Lower lobe of right lung (tissue), 2 donors: ENCODE measurements at regions not wholly inside any gene's neighbourhood (a gene's known extent, or its start where the extent isn't known, plus 50 kb on each side); places are given as distances from the start of the nearest gene placed in this dataset.

Experiments
- ATAC-seq, 2 donors: fragments of 200-7000 bp; cut with Tn5 transposase; one replicate each; pipeline ENCODE4 v1.9.1; 2020 to 2022; ENCODE audit warnings: mild to moderate bottlenecking in 2 of 2, moderate library complexity in 2 of 2
- DNase-seq: peaks from one replicate; pipeline ENCODE4 v3.0.0-alpha.2; 2020
- H3K27ac ChIP-seq: fragments of 200-600 bp; one replicate; pipeline ENCODE4 v1.8.0; 2022
- H3K27me3 ChIP-seq: fragments of 200-600 bp; one replicate; pipeline ENCODE4 v1.8.0; 2022; ENCODE audit warnings: low read depth
- H3K36me3 ChIP-seq: fragments of 200-600 bp; one replicate; pipeline ENCODE4 v1.8.0; 2022; ENCODE audit warnings: mild to moderate bottlenecking
- H3K4me1 ChIP-seq: fragments of 200-600 bp; one replicate; pipeline ENCODE4 v1.8.0; 2022
- H3K4me3 ChIP-seq: fragments of 200-600 bp; one replicate; pipeline ENCODE4 v1.8.0; 2022; ENCODE audit warnings: mild to moderate bottlenecking
- H3K9me3 ChIP-seq: fragments of 200-600 bp; one replicate; pipeline ENCODE4 v1.8.0; 2022
- intact Hi-C: fragments of 100-400 bp; cut with DNase I; formaldehyde crosslinking; loops from one replicate; pipeline ENCODE4 v1.11.0; 2022
- TF ChIP-seq, protein P1 (sequence below): fragments of 200-600 bp; IDR thresholded peaks from one replicate; pipeline ENCODE4 v1.8.0; 2022; ENCODE audit warnings: antibody characterized with exemption, mild to moderate bottlenecking
- donor health status: DM: no; HTN: yes; CAD: no; lungs with severe emphysema.

DNA sequence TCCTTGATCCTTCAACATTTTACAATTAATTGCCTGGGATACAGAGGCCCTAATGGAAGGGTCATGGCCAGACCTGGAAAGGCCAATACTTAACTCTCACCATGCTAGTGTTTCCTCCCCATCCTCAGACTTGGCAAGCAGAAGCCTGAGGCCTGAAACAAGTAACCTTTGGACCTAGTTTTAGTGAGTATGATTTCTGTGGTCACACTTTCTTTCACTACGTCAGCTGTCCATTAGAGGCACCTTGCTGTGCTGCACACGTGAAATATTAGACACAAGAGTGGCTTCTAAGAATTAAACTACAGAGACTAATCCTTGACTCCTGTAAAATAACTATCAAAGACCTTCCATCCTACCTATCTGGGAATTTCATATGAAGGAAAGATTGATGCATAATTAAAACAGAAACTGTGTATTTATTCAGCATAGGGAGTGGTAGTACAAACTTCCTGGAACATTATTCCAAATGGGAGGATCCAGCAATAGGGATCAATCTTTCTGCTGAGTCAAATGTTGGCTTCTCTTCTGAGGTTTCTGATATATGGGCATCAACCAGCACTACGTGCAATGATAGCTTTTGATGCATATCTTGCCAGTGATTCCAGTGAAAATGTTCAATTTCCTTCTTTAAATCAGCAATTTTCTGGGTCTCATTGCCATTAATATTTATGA, 249.7 kb downstream of the IKZF2 start:
- DNase-seq: no peak
- TF ChIP-seq, protein P1, sequence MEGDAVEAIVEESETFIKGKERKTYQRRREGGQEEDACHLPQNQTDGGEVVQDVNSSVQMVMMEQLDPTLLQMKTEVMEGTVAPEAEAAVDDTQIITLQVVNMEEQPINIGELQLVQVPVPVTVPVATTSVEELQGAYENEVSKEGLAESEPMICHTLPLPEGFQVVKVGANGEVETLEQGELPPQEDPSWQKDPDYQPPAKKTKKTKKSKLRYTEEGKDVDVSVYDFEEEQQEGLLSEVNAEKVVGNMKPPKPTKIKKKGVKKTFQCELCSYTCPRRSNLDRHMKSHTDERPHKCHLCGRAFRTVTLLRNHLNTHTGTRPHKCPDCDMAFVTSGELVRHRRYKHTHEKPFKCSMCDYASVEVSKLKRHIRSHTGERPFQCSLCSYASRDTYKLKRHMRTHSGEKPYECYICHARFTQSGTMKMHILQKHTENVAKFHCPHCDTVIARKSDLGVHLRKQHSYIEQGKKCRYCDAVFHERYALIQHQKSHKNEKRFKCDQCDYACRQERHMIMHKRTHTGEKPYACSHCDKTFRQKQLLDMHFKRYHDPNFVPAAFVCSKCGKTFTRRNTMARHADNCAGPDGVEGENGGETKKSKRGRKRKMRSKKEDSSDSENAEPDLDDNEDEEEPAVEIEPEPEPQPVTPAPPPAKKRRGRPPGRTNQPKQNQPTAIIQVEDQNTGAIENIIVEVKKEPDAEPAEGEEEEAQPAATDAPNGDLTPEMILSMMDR: no peak

DNA sequence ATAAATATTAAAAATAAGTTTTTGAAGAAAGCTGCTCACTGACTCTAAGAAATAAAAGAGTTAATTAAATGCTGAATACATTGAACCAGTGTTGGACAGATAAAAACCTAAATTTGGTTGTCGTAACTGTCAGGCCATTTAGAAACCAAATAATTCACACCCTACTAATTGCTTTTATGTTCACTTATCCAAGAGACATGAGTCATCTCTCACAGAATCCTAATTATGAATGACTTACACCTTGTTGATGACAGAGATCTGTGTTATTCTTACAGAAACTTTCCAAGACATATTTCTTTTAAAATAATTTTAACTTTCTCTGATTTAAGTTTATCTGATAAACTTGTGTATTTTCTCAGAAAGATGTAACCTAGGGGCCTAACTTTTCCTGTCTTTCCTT, 250.7 kb downstream of the IKZF2 start:
- intact Hi-C loops: no loop called here
- Histone ChIP-seq H3K36me3 (no peaks in the 10 kb centered on the region), H3K27ac (no peak overlapping the region), H3K27me3 (no peaks in the 10 kb centered on the region), H3K9me3 (no peaks in the 10 kb centered on the region), H3K4me3 (no peak overlapping the region), H3K4me1 (no peaks in the 10 kb centered on the region)
- TF ChIP-seq, protein P1: no peak
- no peak for ATAC-seq
- DNase-seq: no peak

More for the DNA sequence above, 249.7 kb downstream of the IKZF2 start:
- no peaks in the 10 kb centered on the region for H3K4me1 ChIP-seq
- H3K27ac ChIP-seq: no peak overlapping the region
- no peak for ATAC-seq
- no peaks in the 10 kb centered on the region for H3K27me3 ChIP-seq
- H3K9me3 ChIP-seq: no peaks in the 10 kb centered on the region
- H3K4me3 ChIP-seq: no peak overlapping the region
- H3K36me3 ChIP-seq: no peaks in the 10 kb centered on the region
- intact Hi-C loops: no loop called here

DNA sequence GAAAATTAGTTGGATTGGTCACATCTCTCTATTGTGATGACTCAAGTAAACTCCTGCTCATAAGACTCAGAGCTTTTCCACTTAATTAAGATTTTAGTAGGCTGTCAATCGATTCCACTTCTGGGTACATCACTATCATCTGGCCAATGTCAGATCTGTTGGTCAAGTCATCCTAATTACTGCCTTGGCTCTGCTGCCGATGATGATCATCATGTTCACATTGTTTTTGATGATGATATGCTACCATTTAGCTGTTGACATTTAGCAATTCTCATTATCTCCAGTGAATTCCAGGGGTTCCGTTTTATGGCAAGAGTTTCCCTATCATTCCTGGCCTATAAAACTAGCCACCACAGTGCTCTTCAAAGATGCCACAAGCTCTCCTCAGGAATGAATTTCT, 253.4 kb downstream of the IKZF2 start:
- Histone ChIP-seq H3K4me1 (no peaks in the 10 kb centered on the region), H3K27me3 (no peaks in the 10 kb centered on the region), H3K4me3 (no peak overlapping the region), H3K36me3 (no peaks in the 10 kb centered on the region), H3K27ac (no peak overlapping the region), H3K9me3 (no peaks in the 10 kb centered on the region)
- TF ChIP-seq, protein P1: no peak
- intact Hi-C loops: no loop called here
- ATAC-seq (no peak), DNase-seq (no peak)

DNA sequence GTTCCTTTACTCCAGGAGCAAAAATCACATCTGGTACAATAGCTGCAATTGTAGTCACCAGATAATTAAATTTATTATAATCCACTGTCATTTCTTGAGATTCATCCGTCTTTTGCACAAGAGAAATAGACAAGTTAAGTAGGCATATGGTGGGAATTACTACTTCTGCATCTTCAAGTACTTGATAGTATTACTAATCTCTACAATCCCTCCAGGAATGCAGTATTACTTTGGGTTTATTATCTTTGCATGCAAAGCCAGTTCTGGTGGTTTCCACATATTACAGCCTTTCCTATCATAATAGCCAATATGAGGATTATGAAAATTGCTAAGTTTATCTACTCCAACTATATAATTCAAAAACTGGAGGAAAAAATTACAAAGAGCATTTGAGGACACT, 254.1 kb downstream of the IKZF2 start:
- no peaks in the 10 kb centered on the region for H3K4me1 ChIP-seq
- no peak overlapping the region for H3K4me3 ChIP-seq
- DNase-seq (no peak), ATAC-seq (no peak)
- intact Hi-C loops: no loop called here
- H3K36me3 ChIP-seq: no peaks in the 10 kb centered on the region
- H3K9me3 ChIP-seq: no peaks in the 10 kb centered on the region
- TF ChIP-seq, protein P1: no peak
- H3K27ac ChIP-seq: no peak overlapping the region
- no peaks in the 10 kb centered on the region for H3K27me3 ChIP-seq

DNA sequence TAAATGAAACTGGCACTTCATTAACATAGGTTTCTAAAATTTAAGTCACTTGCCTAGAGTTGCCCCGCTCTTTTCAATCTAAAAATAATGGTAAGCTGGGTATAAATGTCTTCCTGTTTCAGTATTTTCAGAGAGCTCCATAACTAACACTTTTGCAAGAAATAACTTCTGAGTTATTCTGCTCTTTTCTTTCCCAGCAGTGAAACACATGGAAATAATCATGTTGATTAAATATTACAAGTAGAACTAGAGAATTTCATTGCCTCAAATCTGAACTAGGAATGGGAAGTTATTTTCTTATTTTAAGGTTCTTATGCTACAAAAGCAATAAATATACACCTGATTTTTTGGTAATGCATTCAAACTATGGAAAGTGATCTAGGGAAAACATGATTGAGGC, 257.4 kb downstream of the IKZF2 start:
- Histone ChIP-seq H3K27ac (no peak overlapping the region), H3K36me3 (no peaks in the 10 kb centered on the region), H3K4me3 (no peak overlapping the region), H3K4me1 (no peaks in the 10 kb centered on the region), H3K9me3 (no peaks in the 10 kb centered on the region), H3K27me3 (no peaks in the 10 kb centered on the region)
- intact Hi-C loops: no loop called here
- DNase-seq (no peak), ATAC-seq (no peak)
- TF ChIP-seq, protein P1: no peak

DNA sequence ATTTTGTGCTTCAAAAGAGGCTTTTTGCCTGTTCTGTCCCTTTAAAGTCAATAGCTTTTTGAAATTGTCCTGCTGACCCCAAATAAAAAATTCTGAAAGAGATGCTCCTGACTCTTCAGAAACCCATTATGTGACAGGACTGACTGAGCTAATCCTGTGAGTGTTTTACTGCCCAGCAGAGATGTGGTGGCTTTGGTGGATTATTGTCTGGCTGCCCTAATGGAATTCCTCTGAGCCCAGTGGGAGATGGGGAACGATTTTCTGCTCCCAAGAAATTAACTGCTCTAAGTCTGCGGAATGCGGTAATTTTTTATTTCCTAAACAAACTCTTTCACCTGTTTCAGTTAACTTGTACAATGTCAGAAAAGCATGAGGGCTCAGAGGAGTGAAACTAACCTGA, 258.2 kb downstream of the IKZF2 start:
- intact Hi-C loops: no loop called here
- Histone ChIP-seq H3K4me3 (no peak overlapping the region), H3K36me3 (no peaks in the 10 kb centered on the region), H3K27ac (no peak overlapping the region), H3K9me3 (no peaks in the 10 kb centered on the region), H3K4me1 (no peaks in the 10 kb centered on the region), H3K27me3 (no peaks in the 10 kb centered on the region)
- no peak for ATAC-seq
- TF ChIP-seq, protein P1: no peak
- DNase-seq: no peak
